ENCODE measurements at regions not wholly inside any gene's neighbourhood (a gene's known extent, or its start where the extent isn't known, plus 50 kb on each side); places are given as distances from the start of the nearest gene placed in this dataset.
"Not testable (repeated sequence)": the region's sequence is repeated elsewhere in the genome, so short reads cannot be mapped to it uniquely, and the experiment has no call there.

DNA sequence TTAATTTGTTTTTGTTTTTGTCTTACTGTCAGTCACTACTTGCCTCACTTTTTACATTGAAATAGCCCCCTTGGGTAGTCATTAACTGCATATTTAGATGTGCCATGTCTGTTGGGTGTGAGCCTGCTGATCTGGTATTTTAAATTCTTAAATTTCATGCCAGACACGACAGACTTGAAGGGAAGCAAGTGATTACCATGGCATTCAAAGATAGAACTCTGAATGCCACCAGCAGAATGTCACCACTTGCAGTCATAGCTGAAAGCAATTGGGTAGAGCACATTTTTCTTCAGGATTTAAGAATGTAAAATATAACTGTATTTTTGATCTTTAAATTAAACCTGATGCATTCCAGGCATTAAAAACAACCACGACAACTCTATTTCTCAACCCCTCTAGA is 396.5 kb upstream of the ATP10A start:
- DNase-seq: no peak

DNA sequence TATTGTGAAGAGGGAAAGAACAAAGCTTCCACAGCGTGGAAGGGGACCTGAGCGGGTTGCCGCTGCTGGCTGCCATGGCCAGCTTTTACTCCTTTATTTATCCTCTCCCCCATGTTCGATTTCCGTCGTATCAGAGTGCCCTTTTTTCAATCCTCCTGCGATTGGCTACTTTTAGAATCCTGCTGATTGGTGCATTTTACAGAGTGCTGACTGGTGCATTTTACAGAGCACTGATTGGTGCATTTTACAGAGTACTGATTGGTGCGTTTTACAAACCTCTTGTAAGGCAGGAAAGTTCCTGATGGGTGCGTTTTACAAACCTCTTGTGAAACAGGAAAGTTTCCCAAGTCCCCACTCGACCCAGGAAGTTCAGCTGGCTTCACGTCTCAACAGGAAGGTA is 381.7 kb upstream of the ATP10A start:
- DNase-seq: not testable (repeated sequence)

DNA sequence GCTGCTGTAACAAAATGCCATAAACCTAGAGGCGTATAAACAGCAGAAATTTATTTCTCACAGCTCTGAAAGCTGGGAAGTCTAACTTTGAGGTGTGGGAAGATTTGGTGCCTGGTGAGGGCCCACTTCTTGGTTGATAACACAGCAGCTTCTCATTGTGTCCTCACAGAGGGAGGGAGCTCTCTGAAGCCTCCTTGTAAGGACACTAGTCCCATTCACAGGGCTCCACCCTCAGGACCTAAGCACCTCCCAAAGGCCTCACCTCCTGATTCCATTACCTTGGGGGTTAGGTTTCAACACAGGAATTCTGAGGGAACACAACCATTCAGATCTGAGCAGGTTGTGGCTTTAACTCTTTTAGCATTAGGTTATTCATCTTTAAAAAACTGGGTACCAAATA is 380.3 kb upstream of the ATP10A start:
- DNase-seq: no peak

DNA sequence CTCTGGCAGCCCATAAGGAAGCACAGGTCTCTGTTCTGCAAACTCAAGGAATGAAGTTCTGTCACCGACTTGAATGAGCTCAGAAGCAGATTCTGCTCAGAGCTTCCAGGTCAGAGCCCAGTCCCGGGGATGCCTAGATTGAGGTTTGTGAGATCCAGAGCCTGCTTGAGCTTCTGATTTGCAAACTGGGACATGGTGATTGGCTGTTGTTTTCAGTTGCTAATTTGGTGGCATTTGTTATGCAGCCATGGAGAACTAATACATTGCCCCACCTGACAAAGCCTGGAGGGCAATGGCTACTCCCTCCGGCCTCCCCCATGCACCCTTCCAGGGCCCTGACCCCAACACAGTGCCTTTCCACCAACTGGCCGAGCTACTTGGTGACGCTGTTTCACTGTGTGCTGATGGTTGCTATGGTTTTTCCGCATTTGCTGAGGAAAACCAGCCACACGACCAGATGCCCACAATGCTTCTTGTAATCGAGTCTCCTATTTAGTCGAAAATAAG is 379.5 kb upstream of the ATP10A start:
- DNase-seq: no peak

DNA sequence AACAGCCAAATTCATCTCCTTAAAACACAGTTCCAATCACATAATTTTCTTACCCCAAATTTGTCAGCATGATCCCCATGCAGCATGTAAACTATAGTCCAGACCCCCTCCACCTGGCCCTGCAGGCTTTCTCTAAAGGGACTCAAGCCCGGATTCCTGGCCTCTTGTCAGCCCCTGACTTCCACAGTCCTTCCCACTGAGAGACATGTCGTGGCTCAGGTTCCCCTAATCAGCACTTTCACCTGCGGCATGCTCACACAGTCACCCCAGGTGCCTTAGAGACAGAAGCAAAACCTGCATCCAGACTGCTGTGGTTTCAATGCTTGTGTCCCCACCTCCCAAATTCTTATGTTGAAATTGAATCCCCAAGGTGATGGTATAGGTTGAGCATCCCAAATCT is 372.7 kb upstream of the ATP10A start:
- DNase-seq: no peak

DNA sequence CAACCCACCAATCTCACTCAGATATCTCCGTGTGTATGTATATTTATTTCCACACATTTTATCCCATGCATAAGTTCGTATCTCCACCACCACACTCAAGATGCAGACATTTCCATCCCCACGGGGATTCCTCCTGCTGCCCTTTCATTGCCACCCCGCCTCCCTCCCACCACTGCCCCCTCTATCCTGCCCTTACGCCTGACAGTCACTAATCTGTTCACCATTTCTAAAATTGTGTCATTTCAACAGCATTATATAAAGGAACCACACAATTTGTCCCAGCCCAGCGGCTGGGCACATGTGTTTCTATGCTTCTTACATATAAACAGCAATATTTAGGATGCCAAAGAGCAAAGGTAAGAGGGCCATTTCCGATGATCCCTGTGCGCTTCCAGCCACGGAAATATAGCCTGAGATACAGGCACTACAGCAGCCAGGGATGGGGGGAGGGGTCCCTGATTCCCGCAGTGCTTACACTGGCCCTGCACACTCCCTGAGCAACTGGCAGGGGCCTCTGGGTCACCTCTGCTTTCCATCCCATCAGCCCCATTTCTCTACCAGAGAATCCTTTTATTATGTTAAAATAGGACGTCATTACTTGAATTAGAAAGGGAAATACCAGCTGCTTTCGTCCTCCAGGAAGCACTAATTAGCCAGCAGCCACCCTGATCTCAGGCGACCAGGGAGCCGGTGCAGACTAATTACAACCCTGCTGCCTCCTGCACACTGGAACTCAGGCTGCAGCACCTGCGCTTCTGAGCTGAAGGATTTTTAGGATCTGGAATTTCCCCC is 372.0 kb upstream of the ATP10A start:
- DNase-seq: no peak

DNA sequence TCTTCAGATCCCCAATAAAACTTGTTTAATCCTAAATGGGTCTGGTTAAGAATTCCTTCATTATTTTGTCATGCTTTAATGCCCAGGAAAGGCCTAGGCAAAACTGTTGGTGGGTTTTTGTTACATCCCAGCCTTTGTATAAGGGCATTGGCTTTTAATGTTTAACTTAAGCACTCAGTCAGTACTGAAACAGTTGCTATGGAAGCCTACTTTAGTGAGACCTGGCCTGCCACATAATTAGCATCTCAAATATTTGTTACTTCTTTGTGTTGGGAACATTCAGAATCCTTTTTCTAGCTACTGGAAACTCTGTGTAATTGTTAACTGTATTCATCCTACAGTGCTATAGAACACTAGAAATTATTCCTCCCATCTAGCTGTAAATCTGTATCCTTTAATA is 369.6 kb upstream of the ATP10A start:
- no peak for DNase-seq

DNA sequence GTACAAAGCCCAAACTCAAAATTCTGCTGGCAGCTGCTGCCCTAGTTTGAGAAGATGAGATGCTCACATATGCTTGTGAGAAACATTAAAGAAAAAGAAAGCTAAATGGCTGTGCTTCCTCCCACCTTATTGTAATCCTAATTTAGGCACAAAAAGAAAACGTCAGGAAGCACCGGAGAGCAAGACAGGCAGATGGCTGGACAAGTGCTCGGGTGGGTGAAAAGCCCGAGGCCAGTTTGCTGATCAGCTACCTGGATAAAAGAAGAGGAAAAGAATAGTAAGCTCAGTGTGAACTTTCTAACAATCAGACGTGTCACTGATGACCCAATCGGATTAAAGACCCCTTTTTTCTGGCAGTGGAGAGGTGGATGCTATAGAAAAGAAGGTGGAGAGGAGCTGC is 368.0 kb upstream of the ATP10A start:
- no peak for DNase-seq

DNA sequence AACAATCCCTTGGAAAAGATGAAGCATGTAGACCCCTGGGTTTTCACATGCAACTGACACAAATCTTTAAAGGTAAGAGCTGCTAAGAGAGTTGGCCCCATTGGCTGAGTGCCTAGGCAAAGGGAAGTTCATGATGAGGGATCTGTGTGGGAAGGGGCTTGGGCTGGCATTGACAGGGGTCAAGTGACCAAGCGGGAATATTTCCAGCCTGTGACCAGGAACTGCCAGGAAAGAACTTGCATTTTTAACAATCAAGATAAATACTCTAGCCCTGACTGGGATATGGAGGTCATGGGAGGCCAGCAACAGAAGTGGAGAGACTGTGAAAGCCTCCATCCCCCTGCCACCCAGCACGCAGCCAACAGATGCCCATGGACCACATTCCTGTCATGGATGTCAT is 361.1 kb upstream of the ATP10A start:
- no peak for DNase-seq

DNA sequence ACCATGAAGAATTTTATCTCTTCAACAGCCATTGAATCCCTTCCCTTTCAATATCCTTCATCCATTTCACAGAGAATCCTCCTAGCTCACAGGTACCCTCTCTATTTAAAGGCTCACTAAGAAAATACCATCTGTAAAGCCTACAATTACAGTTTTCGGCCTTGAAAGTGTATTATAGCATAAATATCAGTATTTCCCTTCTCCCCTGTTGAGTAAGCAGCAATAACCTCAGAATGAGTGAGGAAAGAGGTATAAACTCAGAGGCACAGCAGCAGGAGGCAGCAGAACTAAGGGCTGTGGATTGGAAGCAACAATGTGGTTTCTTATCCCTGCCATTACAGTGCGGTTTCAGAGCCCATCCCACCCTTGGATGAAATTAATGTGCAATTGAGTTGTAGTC is 360.6 kb upstream of the ATP10A start:
- DNase-seq: no peak

DNA sequence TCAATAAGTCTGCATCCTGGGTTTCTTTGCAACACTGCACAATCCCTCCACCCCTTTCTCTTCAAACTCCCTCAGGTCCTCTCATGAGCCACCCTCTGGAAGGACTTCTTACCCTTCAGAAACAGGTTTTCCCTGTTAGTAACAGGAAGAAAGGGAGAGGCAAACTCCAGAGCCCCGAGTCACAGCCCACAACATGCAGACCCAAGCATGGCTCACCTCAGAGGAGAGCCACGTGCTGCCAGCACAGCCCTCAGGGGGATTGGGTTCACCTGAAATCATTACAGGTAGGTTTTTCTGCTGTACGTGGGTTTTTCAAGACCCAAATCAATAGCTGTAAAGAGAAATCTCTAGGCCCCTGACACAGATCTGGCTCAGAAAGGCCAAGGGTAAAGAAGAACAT is 359.7 kb upstream of the ATP10A start:
- DNase-seq: no peak

DNA sequence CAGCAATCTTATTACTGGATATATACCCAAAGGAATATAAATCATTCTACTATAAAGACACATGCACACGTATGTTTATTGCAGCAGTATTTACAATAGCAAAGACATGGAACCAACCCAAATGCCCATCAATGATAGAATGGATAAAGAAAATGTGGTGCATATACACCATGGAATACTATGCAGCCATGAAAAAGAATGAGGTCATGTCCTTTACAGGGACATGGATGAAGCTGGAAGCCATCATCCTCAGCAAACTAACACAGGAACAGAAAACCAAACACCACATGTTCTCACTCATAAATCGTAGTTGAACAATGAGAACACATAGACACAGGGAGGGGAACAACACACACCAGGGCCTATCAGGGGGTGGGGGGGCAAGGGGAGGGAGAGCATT is 353.9 kb upstream of the ATP10A start:
- DNase-seq: not testable (repeated sequence)

DNA sequence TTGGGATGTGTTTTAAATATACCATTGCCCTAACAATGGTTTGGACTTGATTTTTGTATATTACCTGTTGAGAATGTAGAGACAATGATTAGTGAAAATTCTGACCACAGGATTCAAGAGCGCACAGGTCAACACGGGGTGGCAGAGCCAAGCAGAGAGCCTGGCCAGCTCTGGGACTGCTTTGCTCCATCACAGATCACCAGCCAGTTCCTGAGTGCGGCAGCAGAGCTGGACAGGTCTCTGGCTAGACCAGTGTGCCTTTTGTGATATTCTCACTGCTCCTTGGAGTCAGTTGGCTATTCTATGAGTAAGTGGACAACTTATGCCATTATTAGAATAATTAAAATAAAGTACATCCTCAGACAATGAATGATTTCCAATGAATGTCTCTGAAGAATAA is 351.2 kb upstream of the ATP10A start:
- no peak for DNase-seq

DNA sequence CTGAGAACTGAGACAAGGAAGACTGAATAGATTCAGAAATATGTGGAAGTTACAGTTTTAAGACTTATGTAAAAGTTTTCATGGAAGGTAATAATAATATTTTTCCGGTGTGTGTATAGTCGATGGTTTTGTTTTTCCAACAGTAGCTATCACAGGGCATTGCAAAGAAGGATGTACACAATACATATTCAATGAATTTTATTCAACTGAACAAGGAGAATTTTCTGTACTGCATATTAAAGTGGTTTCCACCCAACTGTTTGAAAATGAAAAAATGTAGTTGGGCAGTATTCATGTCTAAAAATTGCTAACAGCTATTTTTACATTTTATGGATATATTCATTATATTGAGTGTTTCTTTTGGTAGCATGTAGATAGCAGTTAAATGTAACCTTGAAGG is 350.3 kb upstream of the ATP10A start:
- DNase-seq: no peak

DNA sequence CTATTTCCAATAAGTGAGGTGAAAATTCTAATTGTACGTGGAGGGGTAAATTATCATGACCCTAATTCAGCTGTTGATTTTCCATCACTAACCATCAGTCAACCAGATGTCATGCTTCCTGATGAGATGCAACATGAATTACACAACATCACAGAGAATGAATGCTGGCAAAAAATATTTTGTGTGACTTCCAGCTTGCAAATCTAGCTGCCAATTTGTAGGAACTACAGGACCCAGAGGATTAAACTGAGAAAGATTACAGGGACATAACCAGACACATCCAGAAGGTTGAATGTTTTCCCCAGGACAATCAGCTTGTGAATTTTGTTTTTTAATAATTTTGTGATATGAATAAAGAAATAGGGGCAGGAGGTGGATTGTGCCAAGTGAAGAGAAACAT is 349.0 kb upstream of the ATP10A start:
- no peak for DNase-seq

DNA sequence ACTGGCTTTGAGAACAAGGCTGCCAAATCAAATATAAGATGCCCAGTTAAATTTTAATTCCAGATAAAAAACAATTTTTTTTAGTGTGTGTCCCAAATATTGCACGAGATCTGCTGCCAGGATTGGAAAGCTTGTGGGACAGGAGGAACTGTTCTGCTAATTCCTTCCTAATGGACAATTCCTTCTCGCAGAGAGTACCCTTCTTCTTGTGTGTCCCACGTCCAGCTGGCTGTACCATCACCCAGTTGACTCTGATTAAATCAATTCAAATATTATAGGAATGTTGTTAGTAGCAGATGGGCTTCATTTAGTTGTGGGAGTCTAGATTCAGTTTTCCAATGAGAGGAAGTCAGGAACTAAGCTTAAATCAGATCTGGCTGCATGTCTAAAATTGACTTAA is 347.9 kb upstream of the ATP10A start:
- DNase-seq: no peak

DNA sequence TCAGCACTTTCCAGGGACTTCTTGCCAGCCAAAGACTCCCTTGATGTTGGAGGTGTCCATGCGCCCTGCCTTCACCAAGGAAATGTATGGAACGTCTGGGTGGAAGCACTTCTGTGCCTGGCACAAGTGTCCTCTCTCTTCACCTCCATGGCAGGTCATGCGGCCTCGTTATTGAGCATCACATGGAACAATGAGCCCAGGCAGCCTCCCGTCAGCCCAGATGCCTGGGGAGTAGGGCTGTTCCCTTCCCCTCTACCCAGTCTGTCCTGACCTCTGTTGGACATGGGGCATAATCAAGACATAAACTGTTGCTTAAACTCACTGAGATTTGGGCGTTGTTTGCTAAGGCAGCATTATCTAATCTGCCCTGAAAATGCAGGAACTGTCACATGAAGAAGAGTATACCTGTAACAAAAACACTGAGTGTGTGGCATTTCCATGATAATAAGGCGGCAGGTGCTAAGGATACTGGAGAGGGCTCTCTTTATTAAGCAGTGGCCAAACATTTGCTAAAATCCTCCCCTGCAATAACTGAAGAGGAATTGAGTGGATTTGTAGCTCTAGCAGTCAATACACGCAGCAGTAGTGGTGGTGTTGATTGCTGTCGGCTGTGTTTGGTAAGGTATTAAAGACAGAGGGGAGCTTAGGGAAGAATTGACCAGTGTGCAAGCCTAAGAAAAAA is 338.2 kb upstream of the ATP10A start:
- no peak for DNase-seq

DNA sequence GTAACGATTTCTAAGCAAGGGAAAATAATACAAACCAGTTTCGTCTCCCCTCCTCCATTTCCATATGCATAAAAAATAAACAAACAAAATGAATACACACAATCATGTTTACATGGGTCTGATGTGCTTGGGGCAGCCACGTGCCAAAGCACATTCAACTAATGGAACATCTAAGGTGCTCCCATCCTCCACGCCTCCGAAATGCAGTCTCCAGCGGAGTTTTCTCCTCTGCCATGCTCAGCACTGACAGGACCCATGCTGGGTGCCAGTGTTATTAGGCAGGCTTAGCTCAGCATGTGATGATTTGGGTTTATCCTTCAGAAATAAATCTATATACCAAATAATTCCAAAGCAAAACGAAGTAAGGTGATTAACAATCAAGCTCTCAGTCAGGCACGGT is 337.3 kb upstream of the ATP10A start:
- DNase-seq: no peak

DNA sequence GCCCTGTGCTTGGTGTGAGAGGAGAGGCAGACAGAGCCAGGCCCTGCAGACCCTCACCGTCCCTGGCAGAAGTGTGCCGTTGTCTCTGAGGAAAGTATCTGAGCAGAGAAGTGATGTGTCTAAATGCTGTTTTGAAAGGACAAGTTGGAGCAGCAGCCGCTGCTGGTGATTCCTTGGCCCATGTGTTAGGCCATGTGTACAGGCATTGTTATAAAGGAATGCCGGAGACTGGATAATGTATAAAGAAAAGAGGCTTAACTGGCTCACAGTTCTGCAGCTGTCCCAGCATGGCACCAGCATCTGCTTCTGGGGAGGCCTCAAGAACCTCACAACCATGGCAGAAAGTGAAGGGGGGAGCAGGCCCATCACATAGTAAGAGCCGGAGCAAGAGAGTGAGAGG is 334.6 kb upstream of the ATP10A start:
- DNase-seq: no peak

DNA sequence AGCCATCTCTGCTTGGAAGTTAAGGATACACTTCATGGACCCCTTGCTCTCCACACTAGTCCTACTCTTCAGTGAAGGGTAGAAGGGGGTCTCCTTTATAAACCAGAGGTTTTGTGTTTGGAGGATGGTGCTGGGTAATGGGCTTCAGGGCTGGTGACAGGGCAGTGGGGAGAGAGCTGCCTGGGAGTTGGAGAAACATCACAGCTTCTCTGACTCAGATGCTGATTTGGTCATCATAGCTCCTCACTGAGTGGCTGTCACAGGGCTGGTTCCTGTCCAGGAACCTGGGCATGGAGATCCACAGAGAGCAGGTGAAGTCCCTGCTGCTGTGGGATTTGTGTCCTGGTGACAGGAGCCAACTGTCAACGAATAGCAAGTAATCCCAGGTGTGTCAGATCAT is 333.9 kb upstream of the ATP10A start:
- no peak for DNase-seq

DNA sequence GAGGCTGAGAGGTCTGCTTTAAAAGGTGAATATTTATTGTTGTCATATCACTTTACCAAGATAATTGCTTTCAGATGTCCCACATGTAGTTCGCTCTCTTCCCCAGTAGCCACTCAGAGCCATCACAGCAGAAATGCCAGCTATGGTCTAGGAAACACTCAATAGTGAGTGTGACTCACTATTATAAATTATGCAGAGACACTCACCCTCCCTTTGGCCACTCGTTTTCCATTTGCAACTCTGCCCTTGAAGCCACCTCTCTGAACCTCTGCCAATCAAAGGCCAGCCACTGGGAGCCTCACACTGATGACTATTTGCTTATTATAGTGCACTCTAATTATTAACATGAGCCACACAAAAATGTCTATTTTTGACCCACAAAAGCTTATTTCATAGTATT is 328.1 kb upstream of the ATP10A start:
- DNase-seq: no peak

DNA sequence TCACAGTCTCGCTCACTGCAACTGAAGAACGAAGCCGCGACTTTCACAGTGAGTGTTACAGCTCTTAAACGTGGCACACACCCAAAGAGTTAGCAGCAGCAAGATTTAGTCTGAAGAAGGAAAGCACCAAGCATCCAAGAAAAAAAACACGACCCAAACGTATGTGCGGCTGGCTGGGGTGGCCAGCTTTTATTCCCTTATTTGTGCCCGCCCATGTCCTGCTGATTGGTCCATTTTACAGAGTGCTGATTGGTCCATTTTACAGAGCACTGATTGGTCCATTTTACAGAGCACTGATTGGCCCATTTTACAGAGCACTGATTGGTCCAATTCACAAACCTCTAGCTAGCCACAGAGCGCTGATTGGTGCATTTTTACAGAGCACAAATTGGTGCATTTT is 323.0 kb upstream of the ATP10A start:
- not testable (repeated sequence) for DNase-seq

DNA sequence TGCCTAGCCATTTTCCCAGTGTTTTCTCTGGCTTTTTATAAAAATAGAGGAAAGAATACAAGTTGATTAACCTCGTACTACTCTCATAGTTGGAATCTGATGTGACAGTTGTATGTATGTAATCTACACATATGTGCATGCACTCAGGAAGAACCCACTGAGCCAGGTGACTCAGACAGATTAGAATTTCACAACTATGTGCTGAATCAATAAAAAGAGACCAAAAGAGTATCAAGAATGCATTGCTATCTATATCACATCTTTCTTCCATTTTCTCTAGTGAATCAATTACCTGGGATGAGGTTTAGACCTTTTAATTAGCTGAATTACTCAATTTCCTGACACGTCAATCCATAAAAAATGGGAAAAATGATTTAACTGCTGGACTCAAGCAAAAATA is 319.3 kb upstream of the ATP10A start:
- DNase-seq: no peak

DNA sequence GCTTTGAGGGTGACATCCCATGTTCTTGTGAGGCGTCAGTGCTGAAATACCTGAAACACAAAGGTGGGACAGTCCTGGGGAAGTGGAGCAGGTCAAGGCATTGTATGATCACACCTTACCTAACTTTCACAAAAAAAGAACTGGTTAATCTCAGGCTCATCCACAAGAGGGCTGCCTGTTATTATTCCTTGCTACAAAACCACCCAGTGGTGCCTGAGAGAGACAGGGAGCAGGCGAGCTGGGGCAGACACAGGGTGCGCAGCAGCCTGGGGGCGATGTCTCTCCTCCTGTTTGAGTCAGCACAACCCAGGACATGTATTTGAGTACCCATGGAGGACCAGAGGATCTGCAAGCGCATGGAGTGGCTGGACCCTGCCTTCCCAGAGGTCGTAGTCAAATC is 316.8 kb upstream of the ATP10A start:
- DNase-seq: no peak
